NCI-H748 (cell line): ENCODE measurements at regions not wholly inside any gene's neighbourhood (a gene's known extent, or its start where the extent isn't known, plus 50 kb on each side); places are given as distances from the start of the nearest gene placed in this dataset.
A peak's percentile ranks its signal among the peaks of the same experiment; 100 is the strongest.

Experiments
- DNase-seq: peaks from one replicate; lab custom pipeline; 2025; ENCODE audit not compliant: unreplicated experiment; lab: John Stamatoyannopoulos, UW

- no peak for DNase-seq
Observed at GRCh38 chr6:91864911-91865310, 1278.0 kb upstream of the MAP3K7 start.

DNA sequence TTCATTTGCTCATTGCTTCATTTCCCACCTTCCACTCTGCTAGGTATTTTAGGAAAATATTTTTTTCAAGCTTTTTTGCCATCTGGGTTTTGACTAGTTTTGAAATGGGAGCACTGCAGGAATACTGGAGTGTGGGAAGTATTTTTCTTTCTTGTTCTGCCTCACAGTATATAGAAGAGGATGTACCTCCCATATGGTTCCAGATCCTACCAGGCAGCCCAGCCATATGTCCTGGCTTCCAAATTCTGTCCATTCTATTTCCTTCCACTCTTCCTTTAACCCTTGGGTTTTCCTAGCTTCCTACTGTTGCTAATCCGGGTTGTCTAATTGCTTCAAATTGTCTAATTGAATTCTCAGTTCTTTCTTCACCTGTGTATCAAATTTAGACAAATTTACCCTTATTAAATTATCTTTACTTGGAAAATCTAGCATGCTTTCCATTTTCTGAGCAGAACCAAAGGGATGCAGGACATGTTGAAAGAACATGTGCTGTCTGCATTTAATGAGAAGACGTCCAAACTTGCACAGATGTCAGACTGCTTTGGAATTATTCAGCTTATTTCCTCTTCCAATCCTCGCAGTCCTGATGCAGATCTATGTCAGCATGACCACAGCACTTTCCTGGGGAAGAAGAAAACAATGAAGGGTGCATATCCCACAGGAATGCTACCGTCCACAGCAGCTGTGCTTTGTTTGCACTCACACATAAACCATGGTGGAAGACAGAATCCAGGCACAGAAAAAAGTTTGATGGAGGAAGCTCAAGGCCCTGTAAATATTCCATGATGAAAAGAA is 1273.9 kb upstream of the MAP3K7 start:
- no peak for DNase-seq

DNA sequence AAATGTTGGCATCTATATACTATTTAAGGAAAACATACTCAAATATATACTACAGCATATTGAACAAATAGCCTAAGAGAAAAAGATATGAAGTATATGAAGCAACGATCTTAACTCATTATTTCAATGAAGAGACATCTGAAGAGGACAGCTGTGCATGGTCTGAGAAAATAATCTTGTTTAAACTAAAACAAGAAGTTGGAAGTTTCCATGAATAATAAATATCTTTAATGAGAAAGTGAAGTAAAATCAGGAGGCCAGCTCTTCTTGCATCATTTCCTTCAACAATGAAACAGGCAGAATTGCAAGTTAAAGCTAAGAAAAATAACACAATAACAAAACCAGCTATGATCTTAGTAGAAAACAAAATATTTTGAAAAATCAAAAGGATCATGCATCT is 1265.4 kb upstream of the MAP3K7 start:
- no peak for DNase-seq

DNA sequence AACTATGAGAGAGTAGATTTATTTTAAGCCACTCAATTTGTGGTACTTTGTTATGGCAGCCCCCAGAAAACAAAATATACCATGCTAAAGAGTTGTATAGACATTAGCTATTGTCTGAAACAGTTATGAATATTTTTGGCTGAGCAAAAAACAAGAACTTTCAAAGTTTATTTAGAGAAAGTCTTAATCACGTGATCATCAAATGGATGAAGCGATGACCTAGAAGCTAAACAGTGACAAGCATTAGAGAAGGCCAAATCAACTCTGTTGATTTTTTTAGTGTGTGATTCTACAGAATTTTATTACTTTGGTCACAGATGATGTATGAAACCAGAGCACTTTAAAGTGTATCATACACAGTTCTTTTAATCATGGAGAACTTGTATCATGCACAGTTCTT is 1247.9 kb upstream of the MAP3K7 start:
- no peak for DNase-seq

DNA sequence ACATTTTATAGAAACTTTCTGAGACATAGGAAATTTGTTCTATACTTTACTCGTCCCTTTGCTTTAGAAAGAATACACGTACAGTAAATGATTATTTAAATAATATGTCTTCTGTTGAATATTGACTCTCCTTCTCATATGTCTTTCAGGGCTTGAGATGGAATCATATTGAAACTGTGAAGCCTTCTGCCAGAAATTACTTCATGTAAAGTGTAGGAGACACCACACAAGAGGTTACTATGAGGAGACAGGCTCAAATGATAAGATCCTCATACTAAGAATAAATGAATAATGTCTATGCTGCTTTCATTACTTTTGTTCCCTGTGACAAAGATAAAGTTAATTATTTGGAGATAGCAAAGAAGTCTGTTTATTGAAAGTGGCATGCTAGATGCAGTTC is 1240.3 kb upstream of the MAP3K7 start:
- no peak for DNase-seq

DNA sequence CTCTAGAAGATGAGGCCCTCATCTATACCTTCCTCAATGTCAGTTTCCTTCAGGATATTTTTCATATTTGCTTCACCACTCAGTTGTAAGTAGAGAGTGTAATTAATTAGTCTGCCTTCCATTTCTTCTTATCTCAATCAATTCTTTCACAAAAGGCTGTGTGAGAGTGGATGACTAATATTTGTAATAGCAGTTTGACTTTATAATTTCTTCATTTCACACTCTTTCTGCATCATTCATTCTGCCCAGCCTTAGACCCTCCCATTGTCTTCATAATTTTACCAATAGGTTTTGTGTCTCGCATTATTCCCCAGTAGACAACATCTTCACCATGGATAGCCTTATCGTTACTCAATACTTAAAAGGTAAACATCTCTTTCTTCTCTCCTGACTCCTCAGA is 1239.3 kb upstream of the MAP3K7 start:
- no peak for DNase-seq

- DNase-seq, result no peak
Observed at GRCh38 chr6:91824331-91824730, 1237.5 kb upstream of the MAP3K7 start.

DNA sequence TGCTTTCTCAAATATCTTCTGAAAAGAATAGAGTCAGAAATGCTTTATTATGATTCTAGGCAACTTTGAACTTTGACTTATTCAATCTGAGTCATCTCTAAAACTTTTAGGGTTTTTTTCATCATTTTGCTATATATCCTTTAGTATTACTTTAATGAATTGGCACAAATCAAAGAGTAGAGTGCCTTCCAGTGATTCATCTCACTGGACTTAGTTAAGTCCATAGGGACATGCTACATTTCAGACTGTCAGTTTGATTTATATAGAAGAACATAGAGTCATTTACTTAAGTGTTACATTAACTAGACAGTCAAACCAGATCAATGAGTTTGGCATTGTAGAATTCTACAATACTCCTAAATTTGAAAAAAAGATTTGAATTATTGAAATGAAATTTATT is 1235.7 kb upstream of the MAP3K7 start:
- DNase-seq, result no peak

- DNase-seq, result no peak
Observed at GRCh38 chr6:91816335-91816734, 1229.5 kb upstream of the MAP3K7 start.

DNA sequence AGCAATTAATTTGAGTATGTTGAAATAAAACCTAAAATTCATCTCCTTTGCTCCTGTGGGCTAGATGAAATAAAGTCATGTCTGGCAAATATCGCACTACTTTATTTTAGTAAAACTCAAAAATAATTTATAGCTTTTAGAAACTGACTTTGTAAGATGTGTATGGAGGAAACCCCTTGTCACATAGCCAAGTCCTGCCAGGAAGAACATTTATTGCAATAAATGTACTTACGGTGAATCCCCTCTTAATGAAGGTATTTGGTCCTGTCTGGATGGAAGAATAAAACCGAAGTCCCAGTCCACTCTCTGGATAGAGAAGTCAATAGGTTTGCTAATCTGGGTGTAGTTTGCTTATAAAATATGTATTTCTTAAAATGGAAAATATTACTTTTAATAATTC is 1226.8 kb upstream of the MAP3K7 start:
- no peak for DNase-seq

DNA sequence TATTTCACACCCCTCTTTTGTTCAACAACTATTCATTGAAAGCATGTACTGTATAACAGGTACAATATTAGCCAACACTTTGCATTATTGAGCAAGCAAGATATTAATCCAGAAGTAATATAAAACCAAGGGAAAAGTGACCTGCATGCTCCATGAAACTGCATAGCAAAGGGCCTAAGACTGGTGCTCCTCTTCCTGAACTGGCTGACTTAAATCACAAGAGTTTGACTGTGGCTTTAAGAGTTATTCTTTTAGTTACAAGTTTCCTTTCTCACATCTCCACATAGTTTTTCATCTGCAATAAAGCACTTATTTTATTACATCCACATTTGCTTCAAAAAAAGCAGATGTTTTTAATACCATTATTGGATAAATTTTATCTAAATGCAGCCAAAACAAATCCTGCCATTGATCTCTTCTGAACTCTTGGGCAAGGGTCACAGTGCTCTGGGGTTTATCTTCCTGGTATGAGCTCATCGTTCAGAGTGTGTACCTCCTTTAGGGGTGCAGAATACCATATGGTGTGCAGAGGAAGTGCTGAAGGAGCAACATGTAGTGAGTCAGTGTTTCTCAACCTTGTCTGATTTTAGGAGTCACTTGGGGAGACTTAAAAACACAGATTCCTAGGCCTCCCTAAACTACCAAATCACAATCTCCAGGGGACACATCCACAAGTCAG is 1225.9 kb upstream of the MAP3K7 start:
- no peak for DNase-seq

DNA sequence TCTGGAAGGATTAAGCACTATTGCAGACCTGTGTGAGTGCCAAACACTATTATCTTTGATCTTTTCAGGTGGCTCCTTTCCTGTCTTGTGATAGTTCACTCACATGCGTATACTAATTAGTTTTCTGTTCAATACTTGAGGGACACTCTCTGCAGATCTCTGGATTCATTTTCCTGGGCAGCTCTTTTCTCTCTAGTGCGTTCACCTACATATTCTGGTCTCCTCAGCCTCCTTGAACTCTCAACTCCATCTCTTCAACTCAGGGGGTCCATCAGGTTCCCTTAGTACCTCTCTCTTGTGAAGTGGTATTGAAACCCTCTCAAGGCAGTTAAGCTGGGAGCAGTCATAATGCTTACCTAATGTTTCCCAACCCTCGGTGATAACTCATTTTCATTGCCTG is 1218.1 kb upstream of the MAP3K7 start:
- DNase-seq, result no peak

GRCh38 chr6:91802431-91802830 is 1215.6 kb upstream of the MAP3K7 start:
- DNase-seq, result no peak

DNA sequence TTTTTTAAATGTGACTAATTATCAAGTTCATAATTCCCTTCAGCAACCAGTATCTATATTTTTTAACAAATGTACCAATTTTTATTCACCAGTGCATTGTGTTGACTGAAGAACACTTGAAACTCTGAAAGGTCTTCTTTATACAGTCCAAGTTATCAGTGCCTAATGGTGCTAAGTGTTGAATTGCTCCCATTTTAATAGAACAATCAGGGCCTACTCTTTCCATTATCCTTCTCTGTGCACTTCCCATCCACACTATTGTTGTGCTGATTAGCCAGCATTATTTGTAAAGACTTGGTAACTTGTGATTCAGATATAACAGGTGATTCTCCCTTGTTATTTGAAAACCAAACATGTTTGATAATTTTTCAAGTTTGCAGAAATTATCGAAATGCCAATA is 1209.7 kb upstream of the MAP3K7 start:
- DNase-seq, result peak; percentile 26

- no peak for DNase-seq
Observed at GRCh38 chr6:91788501-91788900, 1201.6 kb upstream of the MAP3K7 start.

DNA sequence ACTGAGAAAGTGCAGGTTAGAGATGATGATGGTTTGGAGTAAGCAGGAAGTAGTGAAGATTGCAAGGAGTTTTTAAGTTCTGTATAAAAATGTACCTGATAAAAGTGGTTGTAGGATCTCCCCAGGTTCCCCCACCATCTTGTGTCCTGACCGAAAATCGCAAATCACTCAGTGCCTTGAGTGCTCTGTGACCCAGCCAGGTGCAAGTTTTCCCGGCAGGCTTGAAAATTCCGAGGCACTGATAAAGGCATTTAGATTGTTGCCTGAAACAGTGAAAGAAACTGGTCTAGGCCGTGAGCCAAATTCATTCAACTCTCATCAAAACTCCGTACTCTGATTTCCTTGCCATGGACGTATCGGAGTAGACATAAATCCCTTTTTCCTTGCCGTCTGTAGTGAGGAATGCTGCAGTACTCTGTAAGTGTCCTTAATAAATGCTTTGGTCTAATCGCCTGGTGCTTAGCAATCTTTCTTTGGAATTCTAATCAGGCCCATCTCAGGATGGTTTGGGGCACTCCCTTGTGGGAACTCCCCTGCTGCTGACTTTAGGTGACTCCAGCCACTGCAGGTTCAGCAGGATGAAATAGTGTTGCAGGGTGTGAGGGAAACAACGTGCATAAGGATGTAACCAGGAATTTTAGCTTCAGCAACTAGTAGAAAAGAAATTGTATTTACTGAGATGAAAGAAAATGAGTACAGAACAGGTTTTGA is 1199.8 kb upstream of the MAP3K7 start:
- DNase-seq, result no peak

DNA sequence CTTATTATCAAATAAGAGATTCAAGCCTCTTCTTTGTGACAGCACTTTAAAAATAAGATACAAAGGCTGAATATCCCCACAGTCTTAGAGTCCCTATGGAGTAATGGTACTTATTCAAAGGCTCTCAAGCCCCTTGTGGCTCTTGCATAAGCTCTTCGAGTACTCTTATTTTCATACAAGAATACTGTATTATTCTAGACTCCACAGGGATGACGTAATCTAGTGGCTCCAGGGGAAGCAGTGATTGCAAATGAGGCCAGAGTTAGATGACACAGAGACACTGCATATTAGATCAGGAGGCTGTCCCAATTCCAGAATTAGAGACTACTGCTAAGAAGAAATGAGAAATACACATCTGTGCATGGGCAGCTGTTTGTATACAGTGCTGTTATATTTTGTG is 1195.9 kb upstream of the MAP3K7 start:
- DNase-seq, result no peak

GRCh38 chr6:91781946-91782345 is 1195.1 kb upstream of the MAP3K7 start:
- peak; percentile 43 for DNase-seq

GRCh38 chr6:91780270-91780669 is 1193.4 kb upstream of the MAP3K7 start:
- DNase-seq, result no peak

DNA sequence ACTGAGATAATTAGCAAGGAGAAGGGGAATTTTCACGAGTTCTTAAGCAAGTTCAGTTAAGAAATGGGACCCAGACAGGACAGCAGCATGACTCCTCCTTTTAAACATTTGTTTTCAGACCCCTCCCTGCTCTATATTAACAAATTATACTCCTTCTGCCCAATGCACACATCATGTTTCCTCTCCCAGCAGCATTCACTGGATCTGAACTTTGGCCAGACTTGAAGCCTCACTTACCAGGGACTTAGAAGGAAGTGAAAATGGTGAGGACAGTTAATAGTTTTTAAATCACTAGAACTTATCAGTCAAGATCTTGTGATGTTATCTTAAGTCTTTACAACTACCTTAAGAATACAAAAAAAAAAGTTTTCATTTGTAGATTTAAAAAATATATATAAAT is 1174.7 kb upstream of the MAP3K7 start:
- no peak for DNase-seq

- no peak for DNase-seq
Observed at GRCh38 chr6:91754691-91755090, 1167.8 kb upstream of the MAP3K7 start.

GRCh38 chr6:91751526-91751925 is 1164.7 kb upstream of the MAP3K7 start:
- DNase-seq, result peak; percentile 80
